Fibroblast of skin of abdomen (primary cell): ENCODE measurements at regions not wholly inside any gene's neighbourhood (a gene's known extent, or its start where the extent isn't known, plus 50 kb on each side); places are given as distances from the start of the nearest gene placed in this dataset.
A peak's percentile ranks its signal among the peaks of the same experiment; 100 is the strongest.

ENCODE experiments used
- DNase-seq: peaks from one replicate; pipeline ENCODE4 v3.0.0-alpha.2; 2013

- no peak for DNase-seq
These were observed 1976.2 kb upstream of the IGFBP7 start for GRCh38 chr4:59086410-59086809.

- DNase-seq, result peak; percentile 3
These were observed 1981.3 kb upstream of the IGFBP7 start for GRCh38 chr4:59091146-59092142.

- no peak for DNase-seq
These were observed 1984.3 kb upstream of the IGFBP7 start for GRCh38 chr4:59094505-59094904.

- DNase-seq, result no peak
These were observed 1992.1 kb upstream of the IGFBP7 start for GRCh38 chr4:59102311-59102710.

- DNase-seq, result no peak
These were observed 2010.2 kb upstream of the IGFBP7 start for GRCh38 chr4:59120287-59120814.

GRCh38 chr4:59122626-59123025, 2012.4 kb upstream of the IGFBP7 start:
- DNase-seq, result peak; percentile 2

GRCh38 chr4:59126159-59126558, 2016.0 kb upstream of the IGFBP7 start:
- DNase-seq, result no peak

- DNase-seq, result no peak
These were observed 2016.8 kb upstream of the IGFBP7 start for GRCh38 chr4:59127006-59127405.

GRCh38 chr4:59127743-59128142, 2017.6 kb upstream of the IGFBP7 start:
- DNase-seq, result no peak

GRCh38 chr4:59135248-59135985, 2025.2 kb upstream of the IGFBP7 start:
- no peak for DNase-seq

- no peak for DNase-seq
These were observed 2038.9 kb upstream of the ADGRL3 start for GRCh38 chr4:59161249-59161648.

- DNase-seq, result no peak
These were observed 2024.5 kb upstream of the ADGRL3 start for GRCh38 chr4:59175617-59176016.

- DNase-seq, result no peak
These were observed 2020.8 kb upstream of the ADGRL3 start for GRCh38 chr4:59179372-59179771.

GRCh38 chr4:59180161-59180560, 2020.0 kb upstream of the ADGRL3 start:
- no peak for DNase-seq

GRCh38 chr4:59180969-59181368, 2019.2 kb upstream of the ADGRL3 start:
- no peak for DNase-seq

- DNase-seq, result no peak
These were observed 2004.3 kb upstream of the ADGRL3 start for GRCh38 chr4:59195839-59196238.

- no peak for DNase-seq
These were observed 1999.1 kb upstream of the ADGRL3 start for GRCh38 chr4:59200992-59201391.

- DNase-seq, result no peak
These were observed 1982.1 kb upstream of the ADGRL3 start for GRCh38 chr4:59217910-59218631.

GRCh38 chr4:59222221-59222620, 1977.9 kb upstream of the ADGRL3 start:
- DNase-seq, result no peak

GRCh38 chr4:59223292-59223941, 1976.7 kb upstream of the ADGRL3 start:
- DNase-seq, result no peak

- no peak for DNase-seq
These were observed 1961.9 kb upstream of the ADGRL3 start for GRCh38 chr4:59238212-59238611.

GRCh38 chr4:59240011-59240410, 1960.1 kb upstream of the ADGRL3 start:
- no peak for DNase-seq
